ENCODE measurements at regions not wholly inside any gene's neighbourhood (a gene's known extent, or its start where the extent isn't known, plus 50 kb on each side); places are given as distances from the start of the nearest gene placed in this dataset.
"Not testable (repeated sequence)": the region's sequence is repeated elsewhere in the genome, so short reads cannot be mapped to it uniquely, and the experiment has no call there.

GRCh38 chr10:65112573-65112972 lies 1591.4 kb downstream of the REEP3 start:
- no peak for DNase-seq

GRCh38 chr10:65123120-65123519 lies 1601.9 kb downstream of the REEP3 start:
- DNase-seq = no peak

GRCh38 chr10:65125212-65125611 lies 1604.0 kb downstream of the REEP3 start:
- DNase-seq = no peak

- no peak for DNase-seq
Measured at GRCh38 chr10:65126288-65126687, 1605.1 kb downstream of the REEP3 start.

GRCh38 chr10:65128277-65128676 lies 1607.1 kb downstream of the REEP3 start:
- DNase-seq = no peak

- DNase-seq = no peak
Measured at GRCh38 chr10:65130162-65130758, 1609.1 kb downstream of the REEP3 start.

GRCh38 chr10:65133652-65134051 lies 1612.5 kb downstream of the REEP3 start:
- no peak for DNase-seq

GRCh38 chr10:65135508-65135907 lies 1614.3 kb downstream of the REEP3 start:
- DNase-seq = no peak

GRCh38 chr10:65142641-65143435 lies 1621.6 kb downstream of the REEP3 start:
- no peak for DNase-seq

GRCh38 chr10:65143723-65144122 lies 1622.5 kb downstream of the REEP3 start:
- DNase-seq = no peak

GRCh38 chr10:65149878-65150277 lies 1628.7 kb downstream of the REEP3 start:
- no peak for DNase-seq

GRCh38 chr10:65166272-65166671 lies 1645.1 kb downstream of the REEP3 start:
- no peak for DNase-seq

- no peak for DNase-seq
Measured at GRCh38 chr10:65172249-65172648, 1651.0 kb downstream of the REEP3 start.

GRCh38 chr10:65176994-65177393 lies 1655.8 kb downstream of the REEP3 start:
- DNase-seq = no peak

- DNase-seq = no peak
Measured at GRCh38 chr10:65183236-65183635, 1662.0 kb downstream of the REEP3 start.

- DNase-seq = not testable (repeated sequence)
Measured at GRCh38 chr10:65186668-65187067, 1665.5 kb downstream of the REEP3 start.

GRCh38 chr10:65194126-65194525 lies 1672.9 kb downstream of the REEP3 start:
- DNase-seq = no peak

- DNase-seq = no peak
Measured at GRCh38 chr10:65194555-65194954, 1673.4 kb downstream of the REEP3 start.

- DNase-seq = no peak
Measured at GRCh38 chr10:65196111-65196510, 1674.9 kb downstream of the REEP3 start.

GRCh38 chr10:65197935-65198334 lies 1676.7 kb downstream of the REEP3 start:
- no peak for DNase-seq

GRCh38 chr10:65201491-65201890 lies 1680.3 kb downstream of the REEP3 start:
- DNase-seq = no peak

- no peak for DNase-seq
Measured at GRCh38 chr10:65204999-65205398, 1683.8 kb downstream of the REEP3 start.

- no peak for DNase-seq
Measured at GRCh38 chr10:65213170-65213569, 1692.0 kb downstream of the REEP3 start.

GRCh38 chr10:65219444-65219843 lies 1698.2 kb downstream of the REEP3 start:
- no peak for DNase-seq

- no peak for DNase-seq
Measured at GRCh38 chr10:65231148-65231547, 1694.7 kb upstream of the LRRTM3 start.
